HepG2 (cell line): ENCODE measurements at regions not wholly inside any gene's neighbourhood (a gene's known extent, or its start where the extent isn't known, plus 50 kb on each side); places are given as distances from the start of the nearest gene placed in this dataset.

Source experiments
- ATAC-seq: fragments of 200-7000 bp; cut with Tn5 transposase; 3 replicates; pipeline ENCODE4 v1.9.1; 2020; ENCODE audit warnings: mild to moderate bottlenecking, moderate library complexity
- BruUV-seq: library from RNA; stranded (reverse); fragments of 400-500 nt; replicated peaks from 2 replicates; lab custom pipeline; 2021; lab: Mats Ljungman, UMichigan
- CTCF ChIA-PET: fragments of 300-600 bp; formaldehyde crosslinking; extraction: SDS; loops from one replicate; lab custom pipeline; 2021; ENCODE audit warnings: low total read pairs, inconsistent platforms, low intra/inter-chr PET ratio; lab: Yijun Ruan, JAX
- POLR2A ChIA-PET: fragments of 350-600 bp; sonication (Branson Sonifier 250); formaldehyde crosslinking; loops from one replicate; lab custom pipeline; 2020; ENCODE audit warnings: antibody characterized with exemption, inconsistent platforms; lab: Yijun Ruan, JAX
- DNase-seq: peaks from one replicate; pipeline ENCODE4 v3.0.0-alpha.2; 2015; ENCODE audit warnings: low spot score
- FAIRE-seq: peaks from 3 replicates; lab custom pipeline; 2011; peaks lifted over from hg19 to GRCh38; lab: Jason Lieb, UNC
- H2AFZ ChIP-seq: one replicate; pipeline ENCODE4 v1.6.1; 2011; ENCODE audit warnings: low read length, inconsistent platforms
- H3K27ac ChIP-seq: fragments of 300-600 bp; 3 replicates; pipeline ENCODE4 v1.8.0; 2011; ENCODE audit warnings: mixed run types, mild to moderate bottlenecking, mixed read lengths, low read length, inconsistent platforms; ENCODE audit not compliant: insufficient read depth; ENCODE audit errors: extremely low read length
- H3K27me3 ChIP-seq, 2 experiments: fragments of 200-600 bp in 1 of 2; 2 replicates in 1 of 2; 3 replicates in 1 of 2; pipeline versions ENCODE4 v1.6.0 to v1.8.0; 2011; ENCODE audit warnings: low read length in 2 of 2, mild to moderate bottlenecking in 2 of 2, moderate library complexity in 2 of 2, inconsistent platforms in 1 of 2; ENCODE audit not compliant: insufficient read depth in 2 of 2, control insufficient read depth in 1 of 2
- H3K36me3 ChIP-seq, 2 experiments: fragments of 200-600 bp in 1 of 2; replicated peaks in 1 of 2; 2 replicates in 1 of 2; 3 replicates in 1 of 2; pipeline versions ENCODE4 v1.5.1 to v1.8.0; 2011; ENCODE audit warnings: low read length in 2 of 2, inconsistent platforms in 1 of 2; ENCODE audit not compliant: insufficient read depth in 2 of 2, control insufficient read depth in 1 of 2
- H3K4me1 ChIP-seq: 2 replicates; pipeline ENCODE4 v1.5.1; 2012; ENCODE audit warnings: low read length, inconsistent platforms; ENCODE audit not compliant: insufficient read depth
- H3K4me2 ChIP-seq: 2 replicates; pipeline ENCODE4 v1.6.0; 2011; ENCODE audit warnings: low read depth, low read length, inconsistent platforms
- H3K4me3 ChIP-seq, 3 experiments: fragments of 200-600 bp in 1 of 3; sonication (generic), shearing (Covaris generic) in 1 of 3; replicated peaks in 1 of 3; 2 replicates each; pipeline ENCODE4 v1.5.1; 2011 to 2016; ENCODE audit warnings: low read length in 3 of 3, inconsistent platforms in 2 of 3, low read depth in 2 of 3, mild to moderate bottlenecking in 2 of 3, control low read depth in 1 of 3, mixed read lengths in 1 of 3; ENCODE audit not compliant: insufficient read depth in 1 of 3
- H3K79me2 ChIP-seq: one replicate; pipeline ENCODE4 v1.6.1; 2011; ENCODE audit warnings: low read length, inconsistent platforms; ENCODE audit not compliant: insufficient read depth
- H3K9ac ChIP-seq: 2 replicates; pipeline ENCODE4 v1.6.0; 2011; ENCODE audit warnings: mild to moderate bottlenecking, low read depth, low read length, inconsistent platforms; ENCODE audit not compliant: insufficient read depth
- H3K9me3 ChIP-seq: 2 replicates; pipeline ENCODE4 v1.5.1; 2012; ENCODE audit warnings: mild to moderate bottlenecking, low read length
- H4K20me1 ChIP-seq: 2 replicates; pipeline ENCODE4 v1.6.0; 2011; ENCODE audit warnings: inconsistent platforms, mild to moderate bottlenecking, low read length, moderate library complexity; ENCODE audit not compliant: insufficient read depth
- DZIP1 ChIP-seq: sonication (generic); formaldehyde crosslinking; IDR thresholded peaks from 2 replicates; pipeline ENCODE4 v1.5.0; 2020; ENCODE audit warnings: mild to moderate bottlenecking, missing genetic modification reagents
- ESRRA ChIP-seq: sonication (generic); formaldehyde crosslinking; IDR thresholded peaks from 2 replicates; pipeline ENCODE4 v1.5.1; 2020; ENCODE audit warnings: mild to moderate bottlenecking, low read depth, missing genetic modification reagents
- KAT2B ChIP-seq: fragments of 150-350 bp; IDR thresholded peaks from 2 replicates; pipeline ENCODE4 v1.6.1; 2014; ENCODE audit warnings: low read depth, low read length, borderline replicate concordance
- MAFF ChIP-seq: IDR thresholded peaks from 2 replicates; pipeline ENCODE4 v1.6.1; 2011; ENCODE audit warnings: low read depth, low read length, improper control_type of control experiment
- MAFK ChIP-seq, 2 experiments: IDR thresholded peaks in 1 of 2; conservative IDR thresholded peaks in 1 of 2; 2 replicates each; pipeline ENCODE4 v1.6.1; 2011; ENCODE audit warnings: improper control_type of control experiment in 2 of 2, low read length in 2 of 2
- NPAS2 ChIP-seq: sonication (generic); formaldehyde crosslinking; IDR thresholded peaks from 2 replicates; pipeline ENCODE4 v1.8.0; 2022; ENCODE audit warnings: mild to moderate bottlenecking, missing genetic modification reagents, borderline replicate concordance
- PRMT3 ChIP-seq: sonication (generic); formaldehyde crosslinking; IDR thresholded peaks from 2 replicates; pipeline ENCODE4 v1.8.1; 2022; ENCODE audit warnings: low read depth, mild to moderate bottlenecking, moderate library complexity, missing genetic modification reagents, borderline replicate concordance
- ZBTB42 ChIP-seq: sonication (generic); formaldehyde crosslinking; IDR thresholded peaks from 2 replicates; pipeline ENCODE4 v1.5.0; 2020; ENCODE audit warnings: mild to moderate bottlenecking, missing genetic modification reagents
- ZNF616 ChIP-seq: sonication (generic); formaldehyde crosslinking; IDR thresholded peaks from 2 replicates; pipeline ENCODE4 v1.5.0; 2020; ENCODE audit warnings: low read depth, mild to moderate bottlenecking, missing genetic modification reagents
- ZNF644 ChIP-seq: IDR thresholded peaks from 2 replicates; pipeline ENCODE4 v1.6.1; 2016; ENCODE audit warnings: low read depth
- WGBS: methylation state at CpG from one replicate; pipeline ENCODE4 v1.1.6; 2017; ENCODE audit warnings: low lambda C conversion rate; 5-methylcytosine and 5-hydroxymethylcytosine counted together
- in situ Hi-C: cut with HindIII; loops from 2 replicates; pipeline ENCODE4 v1.10.0; 2017; ENCODE audit warnings: low pct_unique_long_range_greater_than_20kb; ENCODE audit not compliant: extremely low pct_ligation_motif_present
- intact Hi-C: fragments of 100-400 bp; cut with micrococcal nuclease; formaldehyde crosslinking; loops from one replicate; pipeline ENCODE4 v1.10.0; 2022; ENCODE audit not compliant: unreplicated experiment
- TF ChIP-seq, protein P1 (sequence below): sonication (generic); formaldehyde crosslinking; IDR thresholded peaks from 2 replicates; pipeline ENCODE4 v1.4.0; 2020; ENCODE audit warnings: missing genetic modification reagents

DNA sequence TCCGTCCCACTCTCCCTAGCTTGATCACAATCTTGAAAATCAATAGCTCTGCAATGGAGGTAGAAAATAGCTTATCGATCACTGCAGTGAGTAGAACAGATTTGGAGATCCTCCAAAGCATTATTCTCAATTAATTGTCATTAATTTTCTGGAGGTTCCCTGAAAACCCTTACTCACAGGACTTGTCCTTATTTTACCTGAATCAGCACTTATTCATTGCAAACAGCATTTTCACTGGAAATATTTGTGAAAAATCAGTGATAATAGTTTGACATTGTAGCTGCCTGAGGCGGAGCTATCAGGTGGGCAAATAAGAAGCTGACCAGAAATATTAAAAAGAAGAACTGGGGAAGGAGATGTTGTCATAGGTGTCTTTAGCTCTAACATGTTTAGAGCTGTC, 294.6 kb upstream of the ZSWIM2 start:
- Histone ChIP-seq H3K79me2 (no peaks in the 10 kb centered on the region), H2AFZ (no peak overlapping the region), H3K4me2 (no peak overlapping the region), H4K20me1 (no peaks in the 10 kb centered on the region), H3K4me3 (no peak overlapping the region), H3K27me3 (no peaks in the 10 kb centered on the region), H3K4me1 (no peaks in the 10 kb centered on the region), H3K27ac (no peak overlapping the region), H3K9ac (no peak overlapping the region), H3K36me3 (no peaks in the 10 kb centered on the region), H3K9me3 (no peaks in the 10 kb centered on the region)
- in situ Hi-C loops (no loop called here), intact Hi-C loops (no loop called here)
- no peak for FAIRE-seq
- 6% methylated on average over 3 of the region's 3 CpGs for WGBS
- ATAC-seq = no peak
- ChIA-PET POLR2A (no interaction called here), CTCF (no interaction called here)
- no peak for TF ChIP-seq ZNF616
- peak; percentile 97 for TF ChIP-seq MAFF
- peak; percentile 97 for TF ChIP-seq MAFK (conservative IDR thresholded peaks at IDR 0.05 in 1 of 2, IDR thresholded peaks at IDR 0.05 in 1 of 2; ENCODE audit: low read length in 2 of 2)
- BruUV-seq = no TSS peak
- no peak for DNase-seq

GRCh38 chr2:187139469-187139868, 290.5 kb upstream of the ZSWIM2 start:
- Histone ChIP-seq H3K27ac (no peak overlapping the region), H3K9ac (no peak overlapping the region), H3K4me3 (no peak overlapping the region), H2AFZ (no peak overlapping the region), H3K4me2 (no peak overlapping the region), H3K9me3 (no peaks in the 10 kb centered on the region), H3K4me1 (no peaks in the 10 kb centered on the region), H3K27me3 (no peaks in the 10 kb centered on the region), H4K20me1 (no peaks in the 10 kb centered on the region), H3K36me3 (no peaks in the 10 kb centered on the region), H3K79me2 (no peaks in the 10 kb centered on the region)
- intact Hi-C loops = loop anchor here (5.0 kb wide), 1 partner anchor 703 kb away; no protein-coding TSS in a partner anchor
- DNase-seq (no peak), FAIRE-seq (no peak), ATAC-seq (no peak)
- in situ Hi-C loops = no loop called here
- ChIA-PET POLR2A (no interaction called here), CTCF (no interaction called here)
- no TSS peak for BruUV-seq
- TF ChIP-seq, protein P1, sequence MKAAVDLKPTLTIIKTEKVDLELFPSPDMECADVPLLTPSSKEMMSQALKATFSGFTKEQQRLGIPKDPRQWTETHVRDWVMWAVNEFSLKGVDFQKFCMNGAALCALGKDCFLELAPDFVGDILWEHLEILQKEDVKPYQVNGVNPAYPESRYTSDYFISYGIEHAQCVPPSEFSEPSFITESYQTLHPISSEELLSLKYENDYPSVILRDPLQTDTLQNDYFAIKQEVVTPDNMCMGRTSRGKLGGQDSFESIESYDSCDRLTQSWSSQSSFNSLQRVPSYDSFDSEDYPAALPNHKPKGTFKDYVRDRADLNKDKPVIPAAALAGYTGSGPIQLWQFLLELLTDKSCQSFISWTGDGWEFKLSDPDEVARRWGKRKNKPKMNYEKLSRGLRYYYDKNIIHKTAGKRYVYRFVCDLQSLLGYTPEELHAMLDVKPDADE = no peak
- TF ChIP-seq PRMT3 (CRISPR knock-in tag) (no peak), DZIP1 (CRISPR knock-in tag) (no peak), ESRRA (CRISPR knock-in tag) (no peak), ZBTB42 (CRISPR knock-in tag) (no peak), ZNF644 (CRISPR knock-in tag) (no peak), KAT2B (no peak), NPAS2 (CRISPR knock-in tag) (no peak)
